Ectodermal cell (in vitro differentiated cells): ENCODE measurements at regions not wholly inside any gene's neighbourhood (a gene's known extent, or its start where the extent isn't known, plus 50 kb on each side); places are given as distances from the start of the nearest gene placed in this dataset.
"Not testable (repeated sequence)": the region's sequence is repeated elsewhere in the genome, so short reads cannot be mapped to it uniquely, and the experiment has no call there.

Experiments
- H3K27ac ChIP-seq: 2 replicates; pipeline ENCODE4 v1.7.0; 2013; ENCODE audit warnings: mild to moderate bottlenecking, low read depth, low read length; ENCODE audit not compliant: insufficient read depth, poor library complexity, severe bottlenecking
- H3K27me3 ChIP-seq: 2 replicates; pipeline ENCODE4 v1.7.0; 2013; ENCODE audit warnings: mild to moderate bottlenecking, low read length; ENCODE audit not compliant: insufficient read depth, control insufficient read depth, poor library complexity, severe bottlenecking
- H3K36me3 ChIP-seq: one replicate; pipeline ENCODE4 v1.7.0; 2013; ENCODE audit warnings: low read length; ENCODE audit not compliant: control insufficient read depth, insufficient read depth
- H3K4me1 ChIP-seq: one replicate; pipeline ENCODE4 v1.7.0; 2013; ENCODE audit warnings: low read length; ENCODE audit not compliant: control insufficient read depth, insufficient read depth
- H3K4me3 ChIP-seq: 2 replicates; pipeline ENCODE4 v1.7.0; 2013; ENCODE audit warnings: low read depth, low read length, control low read depth; ENCODE audit not compliant: insufficient read depth
- H3K9me3 ChIP-seq: 2 replicates; pipeline ENCODE4 v1.7.0; 2013; ENCODE audit warnings: mild to moderate bottlenecking, low read length, moderate library complexity; ENCODE audit not compliant: control insufficient read depth
- WGBS, 2 experiments: methylation state at CpG; one replicate each; pipeline ENCODE4 v1.1.7; 2013; ENCODE audit warnings: missing lambda C conversion rate in 2 of 2; 5-methylcytosine and 5-hydroxymethylcytosine counted together

DNA sequence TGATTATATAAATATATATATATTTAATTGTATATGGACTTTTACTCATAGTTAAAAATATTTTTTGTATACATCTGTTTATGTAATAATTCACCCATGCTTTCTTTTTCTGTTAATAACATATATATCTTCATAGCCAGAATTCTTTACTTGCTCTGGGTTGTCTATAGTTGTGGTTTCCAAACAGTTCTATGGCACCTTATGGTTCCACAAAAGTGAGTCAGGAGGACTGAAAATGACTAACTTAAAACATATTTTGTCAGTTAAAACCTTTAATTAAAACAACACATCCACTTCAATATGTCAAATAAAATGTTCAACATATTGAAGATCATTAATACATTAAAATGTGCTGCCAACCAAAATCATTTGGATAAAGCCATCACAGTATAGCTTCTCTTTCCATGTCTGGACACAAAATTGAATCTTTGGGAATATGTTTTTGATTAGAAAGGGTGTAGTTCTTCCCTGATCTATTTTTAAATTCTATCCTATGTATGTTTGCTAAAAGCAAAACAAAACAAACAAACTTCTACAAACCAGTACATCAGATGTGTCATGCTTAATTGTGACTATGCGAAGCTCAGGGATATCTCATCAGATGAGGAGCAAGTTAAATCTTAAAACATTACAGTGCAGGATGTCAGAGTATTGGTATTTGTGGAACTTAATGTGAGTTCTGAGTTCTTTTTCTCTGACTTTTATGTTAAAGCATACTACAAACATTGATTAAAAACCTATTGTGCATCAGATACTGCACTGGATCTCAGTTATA, 1488.4 kb upstream of the TENM4 start:
- no peak overlapping the region for H3K4me3 ChIP-seq
- H3K36me3 ChIP-seq = no peaks in the 10 kb centered on the region
- H3K4me1 ChIP-seq = no peaks in the 10 kb centered on the region
- no peaks in the 10 kb centered on the region for H3K9me3 ChIP-seq
- WGBS, 2 experiments = 91 to 100% methylated on average over 1 of the region's 1 CpG
- no peak overlapping the region for H3K27ac ChIP-seq
- H3K27me3 ChIP-seq = no peaks in the 10 kb centered on the region

DNA sequence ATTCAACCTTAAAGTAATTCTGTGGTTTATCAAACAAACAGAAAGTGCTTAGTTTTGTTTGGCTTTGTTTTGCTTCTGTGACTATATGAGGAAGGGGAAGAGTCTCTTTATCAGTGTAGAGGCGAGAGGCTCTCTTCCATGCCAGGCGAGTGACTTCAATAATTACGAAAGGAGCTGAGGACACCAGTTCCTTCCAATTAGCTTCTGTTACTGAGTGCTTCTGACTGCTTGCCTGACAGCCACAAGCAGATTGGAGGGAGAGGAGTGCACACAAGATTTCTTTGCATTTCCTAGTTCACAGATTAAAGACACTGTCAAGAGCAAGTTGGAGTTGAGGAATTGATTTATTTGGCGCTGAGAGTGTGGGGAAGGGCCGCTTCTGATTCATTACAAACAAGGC, 1484.5 kb upstream of the TENM4 start:
- 87 to 96% methylated on average over 4 to 5 of the region's 5 CpGs for WGBS, 2 experiments
- Histone ChIP-seq H3K4me1 (no peaks in the 10 kb centered on the region), H3K9me3 (no peaks in the 10 kb centered on the region)

DNA sequence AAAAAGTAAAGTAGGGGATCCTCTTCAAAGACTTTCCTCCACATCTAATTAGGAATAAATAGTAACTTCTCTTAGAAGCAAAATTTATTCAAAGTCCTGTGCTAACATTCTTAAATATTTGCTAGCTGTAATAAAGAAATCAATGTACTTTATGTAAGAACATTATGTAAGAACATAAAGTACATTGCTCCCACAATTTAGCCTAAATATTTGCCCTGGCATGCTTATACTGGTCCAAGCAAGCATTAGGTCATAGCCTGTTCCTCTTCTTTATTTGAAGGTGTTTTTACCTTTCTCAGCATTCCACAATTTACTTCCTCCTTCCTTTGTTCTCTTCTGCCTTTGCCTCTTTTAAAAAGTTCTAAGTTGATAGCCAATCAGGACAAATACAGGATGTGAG, 1480.5 kb upstream of the TENM4 start:
- H3K36me3 ChIP-seq, H3K4me3 ChIP-seq, H3K27me3 ChIP-seq, H3K4me1 ChIP-seq, H3K27ac ChIP-seq, H3K9me3 ChIP-seq: not testable (repeated sequence)

More for the DNA sequence above, 1484.5 kb upstream of the TENM4 start:
- H3K27me3 ChIP-seq = no peaks in the 10 kb centered on the region
- no peak overlapping the region for H3K4me3 ChIP-seq
- no peak overlapping the region for H3K27ac ChIP-seq
- no peaks in the 10 kb centered on the region for H3K36me3 ChIP-seq

DNA sequence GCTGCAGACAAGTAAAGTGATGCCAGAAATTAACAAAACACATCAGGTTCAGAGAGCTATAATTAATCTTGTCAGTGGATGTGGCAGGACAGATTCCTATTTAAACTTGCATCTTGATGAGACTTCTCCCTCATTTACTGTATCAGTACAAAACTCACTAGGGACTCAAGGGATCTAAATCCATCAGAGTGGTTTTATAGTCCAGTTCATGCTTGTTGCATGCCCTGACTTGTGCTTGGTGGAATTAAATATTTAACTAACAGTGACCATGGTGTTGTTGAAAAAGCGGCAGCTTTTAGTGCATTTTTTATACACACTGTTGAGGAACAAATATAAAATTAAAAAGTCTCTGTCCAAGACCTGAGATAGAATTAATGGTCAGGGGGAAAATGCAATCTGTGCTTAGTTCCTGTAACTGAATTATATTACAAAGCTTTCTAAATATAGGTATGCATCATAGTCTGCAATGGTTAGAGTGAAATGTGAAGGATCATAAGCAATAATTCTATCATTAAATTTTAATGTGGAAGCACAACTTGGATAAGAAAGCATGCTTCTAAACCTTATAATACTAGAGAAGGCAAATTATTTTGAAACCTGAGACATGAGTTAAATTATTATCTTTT, 1475.5 kb upstream of the TENM4 start:
- WGBS, 2 experiments = 100% methylated on average over 1 of the region's 1 CpG; no CpG with 5 or more reads in 1 of the 2 experiments
- H3K27me3 ChIP-seq = no peaks in the 10 kb centered on the region
- no peaks in the 10 kb centered on the region for H3K9me3 ChIP-seq
- H3K4me1 ChIP-seq = no peaks in the 10 kb centered on the region
- H3K27ac ChIP-seq = no peak overlapping the region
- H3K36me3 ChIP-seq = no peaks in the 10 kb centered on the region
- H3K4me3 ChIP-seq = no peak overlapping the region

DNA sequence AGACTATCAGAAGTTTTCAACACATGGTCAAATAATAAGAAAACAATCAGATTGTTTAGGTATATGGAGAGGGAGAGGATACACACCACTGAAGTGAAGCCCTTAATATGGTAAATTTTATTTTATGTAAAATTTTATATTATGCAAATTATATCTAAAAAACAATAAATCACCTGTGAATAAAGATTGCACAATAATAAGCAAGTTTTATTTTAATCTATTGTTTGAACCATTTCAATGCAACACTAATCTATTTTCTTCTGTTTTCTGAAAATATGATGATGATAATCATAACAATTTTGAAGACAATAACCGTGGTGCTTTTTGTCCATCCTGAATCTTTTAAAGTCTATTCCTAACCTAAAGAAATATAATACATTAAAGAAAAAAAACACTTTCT, 1473.5 kb upstream of the TENM4 start:
- Histone ChIP-seq H3K27me3 (no peaks in the 10 kb centered on the region), H3K4me3 (no peak overlapping the region), H3K36me3 (no peaks in the 10 kb centered on the region), H3K4me1 (no peaks in the 10 kb centered on the region), H3K27ac (no peak overlapping the region), H3K9me3 (no peaks in the 10 kb centered on the region)
- WGBS, 2 experiments = 88 to 100% methylated on average over 1 of the region's 1 CpG

DNA sequence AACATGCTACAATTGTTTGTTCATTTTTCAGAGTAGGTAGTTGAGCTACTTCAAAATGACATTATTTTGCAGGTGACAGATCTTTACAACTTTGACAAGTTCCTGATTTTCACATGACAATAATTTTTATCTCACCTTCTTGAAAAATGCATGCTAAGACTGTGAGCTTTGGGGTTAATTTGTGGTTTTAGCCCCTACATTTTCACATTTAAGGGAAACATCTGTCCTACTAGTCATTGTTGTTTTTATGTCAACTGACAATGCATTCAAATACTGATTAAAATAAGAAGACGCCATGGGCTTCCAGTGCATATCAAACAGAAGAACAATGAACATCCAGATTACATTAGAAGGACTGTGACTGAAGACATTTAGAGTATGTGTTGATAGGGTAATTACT, 1470.8 kb upstream of the TENM4 start:
- Histone ChIP-seq H3K27me3 (no peaks in the 10 kb centered on the region), H3K27ac (no peak overlapping the region), H3K9me3 (no peaks in the 10 kb centered on the region), H3K36me3 (no peaks in the 10 kb centered on the region), H3K4me3 (no peak overlapping the region), H3K4me1 (no peaks in the 10 kb centered on the region)
- WGBS, 2 experiments = no CpG with 5 or more reads among the region's 1 CpG

DNA sequence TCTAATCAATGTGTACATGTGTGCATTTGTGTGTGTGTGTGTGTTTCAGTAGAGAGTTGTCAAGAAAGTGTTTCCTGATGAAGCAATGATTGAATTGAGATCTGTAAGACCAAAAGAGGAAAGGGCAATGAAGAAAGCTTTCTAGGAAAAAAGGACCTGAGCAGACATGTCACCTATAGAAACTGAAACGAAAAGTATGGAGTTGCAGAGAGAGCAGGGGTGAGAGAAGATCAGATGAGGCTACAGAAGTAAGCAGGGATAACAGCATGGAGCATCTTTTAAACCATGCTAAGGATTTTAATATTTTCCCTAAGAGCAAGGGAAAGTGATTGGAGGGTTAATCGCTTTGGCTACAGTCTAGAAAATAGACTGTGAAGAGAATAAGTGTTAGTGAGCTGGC, 1459.4 kb upstream of the TENM4 start:
- H3K4me3 ChIP-seq = no peak overlapping the region
- H3K36me3 ChIP-seq = no peaks in the 10 kb centered on the region
- no peaks in the 10 kb centered on the region for H3K4me1 ChIP-seq
- no peaks in the 10 kb centered on the region for H3K9me3 ChIP-seq
- no peak overlapping the region for H3K27ac ChIP-seq
- no peaks in the 10 kb centered on the region for H3K27me3 ChIP-seq
- 93 to 95% methylated on average over 2 of the region's 2 CpGs for WGBS, 2 experiments

DNA sequence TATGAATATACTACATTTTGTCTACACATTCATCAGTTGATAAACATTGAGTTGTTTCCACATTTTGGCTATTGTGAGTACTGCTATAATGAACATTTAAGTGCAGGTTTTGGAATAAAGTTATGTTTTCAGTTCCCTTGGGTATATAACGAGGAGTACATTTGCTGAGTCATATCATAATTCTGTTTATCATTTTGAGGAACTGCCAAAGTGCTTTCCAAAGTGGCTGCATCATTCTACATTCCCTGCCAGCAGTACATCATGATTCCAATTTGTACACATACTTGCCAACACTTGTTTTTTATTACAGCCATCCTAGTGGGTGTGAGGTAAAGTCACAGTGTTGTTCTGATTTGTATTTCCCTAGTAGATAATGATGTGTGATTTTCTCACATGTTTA, 1458.6 kb upstream of the TENM4 start:
- no peak overlapping the region for H3K4me3 ChIP-seq
- 92 to 96% methylated on average over 1 of the region's 1 CpG for WGBS, 2 experiments
- no peak overlapping the region for H3K27ac ChIP-seq
- no peaks in the 10 kb centered on the region for H3K27me3 ChIP-seq
- no peaks in the 10 kb centered on the region for H3K9me3 ChIP-seq
- no peaks in the 10 kb centered on the region for H3K36me3 ChIP-seq
- no peaks in the 10 kb centered on the region for H3K4me1 ChIP-seq

DNA sequence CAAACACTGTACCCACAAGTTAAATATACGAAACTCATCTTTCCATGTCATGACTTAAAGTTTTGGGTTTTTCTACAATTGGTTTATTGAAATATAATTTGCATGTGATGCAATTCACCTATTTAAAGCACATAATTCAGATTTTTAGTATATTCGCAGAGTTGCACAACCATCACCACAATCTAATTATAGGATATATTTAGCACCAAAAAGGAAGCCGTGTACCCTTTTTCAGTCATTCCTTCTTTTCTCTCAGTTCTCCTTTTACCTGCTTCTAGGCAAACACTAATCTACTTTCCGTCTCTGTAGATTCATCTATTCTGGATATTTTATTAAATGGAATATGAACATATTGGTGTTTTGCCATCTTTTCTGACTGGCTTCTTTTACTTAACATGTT, 1458.1 kb upstream of the TENM4 start:
- H3K27me3 ChIP-seq = no peaks in the 10 kb centered on the region
- WGBS, 2 experiments = 85 to 100% methylated on average over 2 to 3 of the region's 4 CpGs
- no peaks in the 10 kb centered on the region for H3K9me3 ChIP-seq
- no peaks in the 10 kb centered on the region for H3K36me3 ChIP-seq
- no peak overlapping the region for H3K27ac ChIP-seq
- no peaks in the 10 kb centered on the region for H3K4me1 ChIP-seq
- H3K4me3 ChIP-seq = no peak overlapping the region

DNA sequence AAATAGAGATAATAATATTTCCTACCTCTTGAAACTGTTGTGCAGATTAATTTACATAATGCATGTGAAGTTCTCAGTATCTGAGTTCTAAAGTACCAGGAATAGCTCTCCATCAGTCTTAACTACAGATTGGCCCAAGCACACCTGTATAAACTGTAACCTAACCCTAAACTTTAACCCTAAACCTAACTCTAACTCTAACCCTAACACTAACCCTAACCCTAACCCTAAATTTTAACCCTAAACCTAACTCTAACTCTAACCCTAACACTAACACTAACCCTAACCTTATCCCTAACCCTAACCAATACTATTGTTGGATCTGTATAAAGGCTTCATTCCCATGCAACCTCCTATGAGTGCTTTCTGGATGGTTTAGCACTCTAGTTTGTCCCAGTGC, 1445.9 kb upstream of the TENM4 start:
- no peak overlapping the region for H3K4me3 ChIP-seq
- no peaks in the 10 kb centered on the region for H3K4me1 ChIP-seq
- no peak overlapping the region for H3K27ac ChIP-seq
- H3K36me3 ChIP-seq = no peaks in the 10 kb centered on the region
- H3K9me3 ChIP-seq = no peaks in the 10 kb centered on the region
- no peaks in the 10 kb centered on the region for H3K27me3 ChIP-seq
